ENCODE measurements at regions not wholly inside any gene's neighbourhood (a gene's known extent, or its start where the extent isn't known, plus 50 kb on each side); places are given as distances from the start of the nearest gene placed in this dataset.

DNA sequence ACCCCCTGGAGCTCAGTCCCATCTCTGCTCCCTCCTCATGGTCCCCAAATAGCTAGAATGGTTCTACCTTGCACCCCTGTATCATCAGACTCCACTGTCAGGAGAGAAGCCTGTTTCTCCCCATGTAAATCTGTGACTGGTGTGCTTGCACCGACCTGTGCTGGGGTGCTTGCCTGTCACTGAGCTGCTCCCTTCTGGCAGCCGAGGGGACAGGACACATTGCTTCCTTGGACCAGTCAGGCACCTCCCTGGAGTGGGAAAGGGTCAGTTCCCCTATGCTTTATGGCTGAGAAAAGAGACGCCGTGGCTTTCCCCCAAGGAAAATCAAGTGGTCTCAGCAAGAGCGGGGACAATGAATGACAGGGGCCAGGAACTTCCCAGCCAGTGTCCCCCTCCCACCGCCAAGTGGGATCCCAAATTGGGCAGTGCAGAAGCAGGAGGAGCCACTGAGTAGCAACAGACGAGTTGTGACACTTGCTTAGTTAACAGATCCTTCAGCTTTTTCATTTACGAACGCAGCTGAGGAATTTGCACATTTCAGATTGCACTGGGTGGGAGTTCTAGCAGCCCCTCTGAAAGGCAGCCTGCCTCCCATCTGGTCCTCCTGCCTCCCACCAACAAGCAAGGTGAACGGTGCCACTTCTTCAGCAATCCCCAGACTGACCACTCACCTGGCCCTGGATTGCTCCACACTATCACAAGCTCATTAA lies 156.4 kb downstream of the KATNIP start:
- no peaks in the 10 kb centered on the region for H3K4me1 Mint-ChIP-seq
- no peaks in the 10 kb centered on the region for H3K27me3 Mint-ChIP-seq
- no peaks in the 10 kb centered on the region for H3K9me3 Mint-ChIP-seq
- ATAC-seq (replicated peaks), result no peak
- H3K36me3 Mint-ChIP-seq (ENCODE audit: low read depth), result peaks cover 16% of the 10 kb centered on the region
- no peak overlapping the region for H3K4me3 Mint-ChIP-seq
- no peak overlapping the region for H3K27ac Mint-ChIP-seq

DNA sequence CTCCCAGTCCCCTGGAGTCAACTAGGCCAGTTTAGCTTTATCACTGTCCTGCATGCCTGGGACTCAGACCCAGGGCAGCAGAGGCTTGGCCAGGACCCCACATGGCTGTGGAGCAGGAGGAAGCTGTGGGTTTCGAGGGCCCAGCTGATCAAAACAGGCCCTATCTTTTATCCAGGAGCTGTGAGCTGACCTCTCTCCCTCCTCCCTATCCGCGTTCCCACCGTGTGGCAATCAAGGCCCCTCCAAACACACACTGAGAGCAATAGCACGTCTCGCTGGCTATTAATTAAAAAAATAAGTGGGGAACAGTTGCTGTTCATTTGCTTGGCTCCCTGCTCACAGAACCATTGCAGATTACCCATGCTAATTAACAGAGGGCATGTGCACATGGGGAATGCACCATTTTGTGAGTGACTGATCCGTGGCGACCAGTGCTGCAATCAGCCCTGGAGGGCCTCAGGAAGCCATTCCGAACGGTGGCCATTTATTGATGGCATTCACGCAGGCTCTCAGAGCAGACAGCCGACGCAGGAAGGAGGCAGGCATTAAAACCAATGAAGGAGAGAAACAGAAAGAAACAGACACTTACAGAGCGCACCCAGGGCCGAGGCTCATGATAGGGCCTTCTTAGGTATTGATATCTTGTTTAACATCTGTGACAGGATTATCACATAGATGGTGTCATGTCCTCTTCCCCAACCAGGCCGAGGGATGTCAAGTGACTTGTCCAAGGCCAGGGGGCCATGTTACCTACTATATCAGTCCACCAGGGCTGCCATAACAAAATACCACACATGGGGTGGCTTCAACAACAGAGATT lies 157.1 kb downstream of the KATNIP start:
- Mint-ChIP-seq H3K27me3 (no peaks in the 10 kb centered on the region), H3K4me1 (no peaks in the 10 kb centered on the region), H3K4me3 (no peak overlapping the region), H3K27ac (no peak overlapping the region), H3K36me3 (ENCODE audit: low read depth) (peaks cover 12% of the 10 kb centered on the region), H3K9me3 (no peaks in the 10 kb centered on the region)
- no peak for ATAC-seq (replicated peaks)

DNA sequence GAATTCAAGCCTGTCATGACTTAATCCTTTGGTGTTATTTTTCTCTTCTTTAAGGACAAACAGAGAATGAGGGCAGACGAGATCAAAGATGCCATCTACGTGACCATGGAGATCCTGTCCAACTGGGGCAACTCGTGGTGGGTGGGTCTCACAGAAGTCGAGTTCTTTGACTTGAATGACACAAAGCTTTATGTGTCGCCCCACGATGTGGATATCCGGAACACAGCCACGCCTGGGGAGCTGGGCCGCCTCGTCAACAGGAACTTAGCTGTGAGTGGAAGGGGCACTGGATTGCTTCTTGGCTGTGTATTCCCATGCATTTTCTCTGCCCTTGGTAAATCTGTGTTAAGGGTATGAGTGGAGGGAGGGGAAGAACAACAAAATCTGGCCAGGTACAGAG lies 158.7 kb downstream of the KATNIP start:
- no peaks in the 10 kb centered on the region for H3K9me3 Mint-ChIP-seq
- no peak for ATAC-seq (replicated peaks)
- H3K27ac Mint-ChIP-seq, result no peak overlapping the region
- no peaks in the 10 kb centered on the region for H3K27me3 Mint-ChIP-seq
- H3K36me3 Mint-ChIP-seq (ENCODE audit: low read depth), result peaks cover 9% of the 10 kb centered on the region
- H3K4me1 Mint-ChIP-seq, result no peaks in the 10 kb centered on the region
- no peak overlapping the region for H3K4me3 Mint-ChIP-seq

DNA sequence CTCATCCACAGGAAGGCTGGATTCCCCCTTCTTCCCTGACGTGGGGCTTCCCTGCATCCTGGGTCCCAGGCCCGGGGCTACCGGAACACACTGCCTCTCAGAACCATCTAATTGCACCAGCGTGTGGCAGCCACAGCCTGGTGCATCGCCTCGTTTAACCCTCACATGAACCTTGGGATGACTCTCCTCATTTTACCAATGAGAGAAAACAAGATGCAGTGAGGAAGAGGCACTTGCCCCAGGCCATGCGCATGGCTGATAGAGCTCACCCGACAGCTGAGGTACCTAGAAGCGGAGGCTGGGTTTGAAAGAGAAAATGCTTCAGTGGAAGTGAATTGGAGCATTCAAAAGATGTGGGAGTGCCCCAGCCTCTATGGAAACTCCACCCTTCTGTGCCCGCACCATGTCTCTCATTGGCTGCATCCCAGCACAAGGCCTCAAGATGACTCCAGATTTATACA lies 162.3 kb downstream of the KATNIP start:
- Mint-ChIP-seq H3K4me3 (no peak overlapping the region), H3K27me3 (no peaks in the 10 kb centered on the region), H3K4me1 (no peaks in the 10 kb centered on the region), H3K36me3 (ENCODE audit: low read depth) (peaks cover 9% of the 10 kb centered on the region), H3K27ac (no peak overlapping the region), H3K9me3 (no peaks in the 10 kb centered on the region)
- no peak for ATAC-seq (replicated peaks)

DNA sequence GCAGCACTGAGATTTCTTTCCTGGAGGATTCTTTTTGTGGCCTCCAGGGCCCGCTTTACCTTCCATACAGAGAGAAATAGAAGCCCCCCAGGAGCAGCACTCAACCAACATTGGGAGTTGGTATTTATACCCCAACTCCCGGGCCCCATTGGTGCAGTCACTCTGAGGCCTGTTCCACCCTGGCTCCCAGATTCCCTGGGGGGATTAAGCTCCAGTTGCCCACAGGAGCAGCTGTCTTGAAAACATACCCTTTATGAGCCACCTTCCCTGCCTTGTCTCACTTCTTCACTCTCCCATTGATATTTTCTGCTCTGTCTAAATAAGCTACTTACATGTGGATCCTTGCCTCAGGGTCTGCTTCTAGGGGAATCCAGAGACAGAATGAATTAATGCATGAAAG lies 167.8 kb downstream of the KATNIP start:
- Mint-ChIP-seq H3K27ac (no peak overlapping the region), H3K36me3 (ENCODE audit: low read depth) (no peaks in the 10 kb centered on the region), H3K4me3 (no peak overlapping the region), H3K27me3 (no peaks in the 10 kb centered on the region), H3K9me3 (no peaks in the 10 kb centered on the region), H3K4me1 (no peaks in the 10 kb centered on the region)
- ATAC-seq (replicated peaks), result no peak

DNA sequence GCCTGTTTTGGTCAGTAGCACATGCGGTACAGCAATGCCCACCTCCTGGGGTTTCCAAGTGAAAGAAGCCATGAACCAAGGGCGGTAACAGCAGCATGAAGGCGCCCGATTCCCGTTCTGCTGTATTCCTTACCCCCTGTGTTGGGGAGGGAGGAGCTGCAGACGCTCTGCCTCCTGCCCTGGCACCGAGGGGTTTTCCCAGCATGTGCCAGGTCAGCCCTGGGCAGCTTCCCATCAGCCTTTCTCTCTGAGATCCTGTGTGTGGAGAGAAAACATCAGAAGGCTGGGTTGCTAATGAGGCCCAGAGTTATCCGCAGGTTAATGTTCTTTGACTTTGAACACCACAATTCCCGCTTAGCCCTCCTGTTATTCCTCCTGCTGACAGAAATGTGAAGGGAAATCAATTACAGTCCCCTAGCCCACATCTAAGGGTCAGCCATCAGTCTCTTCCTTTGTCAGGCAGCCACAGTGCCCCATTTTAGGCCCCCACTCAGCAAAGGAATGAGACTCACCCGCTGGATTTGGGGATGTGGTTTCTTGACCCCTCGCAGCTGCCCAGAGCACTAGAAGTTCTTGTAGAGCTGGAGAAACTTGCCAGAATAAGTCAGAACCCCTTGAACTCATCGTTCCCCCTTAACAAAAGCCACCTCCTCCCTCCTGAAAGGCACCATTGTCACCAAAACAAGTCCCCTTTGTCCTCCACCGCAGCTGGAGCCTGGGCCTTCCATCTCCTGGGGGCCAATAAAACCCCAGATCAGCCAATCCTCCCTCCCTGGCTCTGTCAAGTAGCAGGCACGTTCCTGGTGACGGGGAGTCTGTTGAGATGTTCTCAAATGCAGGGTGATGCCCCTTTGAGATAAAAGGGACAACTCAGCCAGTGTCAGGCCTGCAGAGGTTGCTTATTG lies 168.5 kb downstream of the KATNIP start:
- Mint-ChIP-seq H3K27me3 (no peaks in the 10 kb centered on the region), H3K36me3 (ENCODE audit: low read depth) (no peaks in the 10 kb centered on the region), H3K4me3 (no peak overlapping the region), H3K9me3 (no peaks in the 10 kb centered on the region), H3K27ac (no peak overlapping the region), H3K4me1 (no peaks in the 10 kb centered on the region)
- no peak for ATAC-seq (replicated peaks)

DNA sequence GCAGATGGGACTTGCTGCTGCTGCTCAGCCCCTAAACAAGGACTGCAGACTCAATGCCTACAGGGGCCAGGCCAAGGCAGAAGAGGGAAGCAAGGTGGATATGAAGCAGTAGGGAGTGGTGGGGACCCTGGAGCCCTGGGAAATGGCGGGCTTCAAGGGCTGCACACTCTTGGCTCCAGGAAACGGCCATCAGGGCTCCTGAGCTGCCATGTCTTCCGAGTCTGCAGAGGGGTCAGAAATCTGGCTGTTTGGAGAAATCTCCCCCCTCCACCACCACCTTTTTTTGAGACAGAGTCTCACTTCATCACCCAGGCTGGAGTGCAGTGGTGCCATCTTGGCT lies 169.1 kb downstream of the KATNIP start:
- Mint-ChIP-seq H3K27me3 (no peaks in the 10 kb centered on the region), H3K4me1 (no peaks in the 10 kb centered on the region), H3K36me3 (ENCODE audit: low read depth) (no peaks in the 10 kb centered on the region), H3K9me3 (no peaks in the 10 kb centered on the region), H3K27ac (no peak overlapping the region), H3K4me3 (no peak overlapping the region)
- no peak for ATAC-seq (replicated peaks)

DNA sequence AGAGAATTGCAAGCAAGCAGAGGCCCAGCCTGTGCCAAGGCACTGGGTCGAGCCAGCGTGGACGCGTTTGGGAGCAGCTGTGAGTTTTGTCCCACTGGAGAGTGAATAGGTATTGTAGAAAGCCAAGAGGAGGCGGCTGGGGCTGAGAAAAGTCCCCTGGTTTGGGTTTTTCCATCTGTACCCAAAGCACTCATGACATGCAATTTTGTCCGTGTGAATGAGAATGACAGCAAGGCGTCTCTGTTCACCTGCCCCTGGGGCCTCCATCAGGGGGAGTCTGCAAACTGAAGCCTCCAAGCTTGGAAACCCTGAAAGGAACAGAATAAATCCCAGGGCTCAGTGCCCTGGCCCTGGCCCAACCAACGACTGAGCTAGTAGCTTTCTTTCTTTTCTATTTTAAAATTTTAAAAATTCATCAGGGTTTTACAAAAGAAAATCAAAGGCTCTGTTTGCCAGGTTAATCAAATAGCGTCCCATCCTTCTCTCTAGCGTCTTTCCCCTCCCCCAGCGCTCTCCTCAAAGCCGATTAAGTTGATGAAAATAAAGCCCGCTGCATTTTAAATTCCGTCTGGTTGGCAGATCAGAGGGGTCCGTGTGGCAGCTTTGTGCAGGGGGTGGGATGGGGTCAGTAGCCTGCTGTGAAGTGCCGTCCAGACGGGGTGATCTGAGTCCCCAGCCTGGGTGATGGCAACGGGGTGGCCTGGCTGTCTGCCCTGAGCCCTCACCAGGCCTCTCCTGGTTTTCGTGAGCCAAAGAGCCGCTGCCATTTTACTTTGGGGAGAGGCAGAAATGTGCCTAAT lies 171.0 kb downstream of the KATNIP start:
- H3K27me3 Mint-ChIP-seq, result no peaks in the 10 kb centered on the region
- H3K36me3 Mint-ChIP-seq (ENCODE audit: low read depth), result peaks cover 6% of the 10 kb centered on the region

DNA sequence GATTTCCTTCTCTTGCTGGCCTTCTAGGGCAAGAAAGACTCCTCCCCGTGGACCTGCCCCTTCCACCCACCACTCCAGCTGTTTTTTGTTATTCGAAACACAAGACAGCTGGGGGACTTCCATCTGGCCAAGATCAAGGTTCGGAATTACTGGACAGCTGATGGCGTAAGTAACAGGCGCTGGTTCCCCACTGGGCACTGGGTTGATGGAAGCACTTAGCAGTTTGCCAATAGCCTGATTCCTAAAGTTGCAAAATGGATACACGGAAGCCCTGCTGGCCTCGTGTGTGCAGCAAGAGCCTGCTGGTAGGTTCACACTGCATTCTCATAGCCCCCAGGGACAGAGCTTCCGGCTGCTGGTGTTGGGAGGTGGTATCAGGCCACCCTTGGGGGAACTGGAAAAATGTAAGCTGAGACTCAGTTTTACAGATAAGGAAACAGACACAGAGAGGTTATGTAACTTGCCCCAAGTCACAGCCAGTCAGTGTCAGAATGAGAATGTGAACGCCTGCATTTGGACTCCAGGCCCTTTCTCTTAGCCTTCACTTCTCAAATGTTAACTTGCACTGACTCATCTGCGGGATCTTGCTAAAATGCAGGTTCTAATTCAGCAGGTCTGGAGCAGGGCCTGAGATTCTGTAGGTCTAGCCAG lies 171.7 kb downstream of the KATNIP start:
- no peak overlapping the region for H3K4me3 Mint-ChIP-seq
- H3K9me3 Mint-ChIP-seq, result no peaks in the 10 kb centered on the region
- no peak for ATAC-seq (replicated peaks)
- no peak overlapping the region for H3K27ac Mint-ChIP-seq
- peaks cover 6% of the 10 kb centered on the region for H3K36me3 Mint-ChIP-seq (ENCODE audit: low read depth)
- H3K27me3 Mint-ChIP-seq, result no peaks in the 10 kb centered on the region
- H3K4me1 Mint-ChIP-seq, result no peaks in the 10 kb centered on the region

More for the DNA sequence above, 171.0 kb downstream of the KATNIP start:
- ATAC-seq (replicated peaks), result no peak
- Mint-ChIP-seq H3K4me3 (no peak overlapping the region), H3K9me3 (no peaks in the 10 kb centered on the region), H3K4me1 (no peaks in the 10 kb centered on the region), H3K27ac (no peak overlapping the region)

DNA sequence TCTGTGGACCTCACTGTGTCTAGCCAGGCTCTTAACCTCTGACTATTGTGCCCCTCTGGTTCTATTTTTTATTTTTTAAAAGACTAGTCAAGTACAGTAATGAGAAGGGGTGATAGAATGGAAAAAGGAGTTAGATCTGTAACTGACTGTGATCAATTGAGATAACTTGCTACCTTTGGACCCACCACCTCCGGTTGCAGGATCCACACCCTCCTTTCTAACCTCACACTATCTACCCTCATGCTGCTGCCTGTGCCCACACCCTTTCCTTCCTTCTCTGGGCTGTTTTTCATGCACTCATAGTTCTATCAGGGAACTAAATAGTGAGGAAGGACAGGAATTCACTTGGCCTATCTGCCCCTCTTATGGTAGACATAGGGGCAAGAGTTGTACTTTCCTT lies 172.3 kb downstream of the KATNIP start:
- no peak for ATAC-seq (replicated peaks)
- Mint-ChIP-seq H3K9me3 (no peaks in the 10 kb centered on the region), H3K4me3 (no peak overlapping the region), H3K36me3 (ENCODE audit: low read depth) (peaks cover 8% of the 10 kb centered on the region), H3K4me1 (no peaks in the 10 kb centered on the region), H3K27ac (no peak overlapping the region), H3K27me3 (no peaks in the 10 kb centered on the region)

DNA sequence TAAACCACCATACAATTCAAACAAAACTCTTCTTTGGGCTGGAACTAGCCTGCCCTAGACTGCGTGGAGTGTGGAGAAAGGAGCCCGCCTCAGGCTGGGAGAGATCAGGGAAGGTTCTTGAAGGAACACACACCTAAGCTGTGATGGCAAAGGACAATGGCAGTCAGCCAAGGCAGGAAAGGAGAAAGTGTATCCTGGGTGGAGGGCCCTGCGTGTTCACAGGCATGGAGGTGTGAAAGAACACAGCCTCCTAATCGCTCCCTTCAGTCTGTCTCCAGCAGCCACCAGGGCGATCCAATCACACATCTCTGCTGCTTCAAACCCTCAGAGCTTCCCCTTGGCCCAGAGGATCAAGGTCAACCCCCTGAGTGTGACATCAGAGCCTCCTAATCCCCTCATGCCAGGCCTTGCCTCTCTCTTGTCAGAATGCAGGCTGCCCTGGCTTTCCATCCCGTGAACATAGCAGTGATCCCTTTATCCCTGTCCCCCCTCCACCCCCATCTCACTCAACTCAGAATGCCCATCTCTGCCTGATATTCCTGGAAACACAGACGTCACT lies 173.0 kb downstream of the KATNIP start:
- Mint-ChIP-seq H3K4me1 (no peaks in the 10 kb centered on the region), H3K27ac (peak overlapping the region; percentile 52), H3K4me3 (no peak overlapping the region)

DNA sequence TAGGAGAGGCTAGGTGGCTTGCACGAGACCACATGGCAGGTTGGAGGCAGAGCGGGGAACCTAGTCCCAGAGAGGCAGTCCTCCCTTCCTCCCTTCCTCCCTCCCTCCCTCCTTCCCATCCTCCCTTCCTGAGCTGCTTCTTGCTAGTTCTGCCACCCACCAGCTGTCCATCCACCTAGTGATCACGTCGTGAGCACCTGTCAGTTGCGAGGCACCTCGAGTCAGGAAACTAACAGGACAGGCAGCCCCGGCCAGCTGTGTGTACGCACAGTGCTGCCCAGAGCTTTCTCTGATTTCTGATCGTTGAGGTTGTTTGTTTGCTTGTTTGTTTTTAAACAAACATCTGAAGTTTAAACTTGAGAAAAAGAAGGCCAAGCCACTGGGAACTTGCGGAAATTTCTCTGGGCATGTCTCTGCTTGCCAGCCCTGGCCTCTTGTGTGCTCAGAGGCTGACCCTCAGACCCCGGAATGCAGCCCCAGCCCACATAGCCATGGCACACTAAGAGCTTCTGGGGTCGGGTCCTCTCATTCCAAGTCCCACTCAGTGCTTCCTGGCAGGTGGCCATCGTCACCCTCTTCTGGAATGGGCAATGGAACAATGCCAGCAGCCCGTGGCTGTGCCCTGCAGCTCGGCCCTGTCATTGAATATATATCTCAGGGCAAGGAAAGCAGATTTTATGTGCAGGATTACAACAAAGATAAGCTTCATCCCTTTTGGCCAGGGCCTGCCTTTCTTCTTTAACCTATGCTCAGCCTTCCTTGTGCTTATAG lies 174.0 kb downstream of the KATNIP start:
- Mint-ChIP-seq H3K4me1 (no peaks in the 10 kb centered on the region), H3K27me3 (no peaks in the 10 kb centered on the region), H3K9me3 (no peaks in the 10 kb centered on the region), H3K4me3 (no peak overlapping the region), H3K36me3 (ENCODE audit: low read depth) (peaks cover 16% of the 10 kb centered on the region), H3K27ac (peak overlapping the region; percentile 52)
- no peak for ATAC-seq (replicated peaks)

More for the DNA sequence above, 173.0 kb downstream of the KATNIP start:
- Mint-ChIP-seq H3K27me3 (no peaks in the 10 kb centered on the region), H3K9me3 (no peaks in the 10 kb centered on the region), H3K36me3 (ENCODE audit: low read depth) (peaks cover 16% of the 10 kb centered on the region)
- no peak for ATAC-seq (replicated peaks)
